ENCODE measurements at regions not wholly inside any gene's neighbourhood (a gene's known extent, or its start where the extent isn't known, plus 50 kb on each side); places are given as distances from the start of the nearest gene placed in this dataset.

GRCh38 chrX:39331082-39331704 lies 529.9 kb downstream of the MID1IP1 start:
- TF ChIP-seq POLR2A (IDR thresholded peaks at IDR 0.05): no peak
- TF ChIP-seq, protein P1, sequence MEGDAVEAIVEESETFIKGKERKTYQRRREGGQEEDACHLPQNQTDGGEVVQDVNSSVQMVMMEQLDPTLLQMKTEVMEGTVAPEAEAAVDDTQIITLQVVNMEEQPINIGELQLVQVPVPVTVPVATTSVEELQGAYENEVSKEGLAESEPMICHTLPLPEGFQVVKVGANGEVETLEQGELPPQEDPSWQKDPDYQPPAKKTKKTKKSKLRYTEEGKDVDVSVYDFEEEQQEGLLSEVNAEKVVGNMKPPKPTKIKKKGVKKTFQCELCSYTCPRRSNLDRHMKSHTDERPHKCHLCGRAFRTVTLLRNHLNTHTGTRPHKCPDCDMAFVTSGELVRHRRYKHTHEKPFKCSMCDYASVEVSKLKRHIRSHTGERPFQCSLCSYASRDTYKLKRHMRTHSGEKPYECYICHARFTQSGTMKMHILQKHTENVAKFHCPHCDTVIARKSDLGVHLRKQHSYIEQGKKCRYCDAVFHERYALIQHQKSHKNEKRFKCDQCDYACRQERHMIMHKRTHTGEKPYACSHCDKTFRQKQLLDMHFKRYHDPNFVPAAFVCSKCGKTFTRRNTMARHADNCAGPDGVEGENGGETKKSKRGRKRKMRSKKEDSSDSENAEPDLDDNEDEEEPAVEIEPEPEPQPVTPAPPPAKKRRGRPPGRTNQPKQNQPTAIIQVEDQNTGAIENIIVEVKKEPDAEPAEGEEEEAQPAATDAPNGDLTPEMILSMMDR (IDR thresholded peaks at IDR 0.05): no peak
